ACC112 (cell line): ENCODE measurements at regions not wholly inside any gene's neighbourhood (a gene's known extent, or its start where the extent isn't known, plus 50 kb on each side); places are given as distances from the start of the nearest gene placed in this dataset.

Source experiments
- H2AFZ ChIP-seq: fragments of 200-600 bp; sonication (generic); one replicate; pipeline ENCODE4 v1.6.0; 2017; ENCODE audit warnings: antibody characterized with exemption, low read length; ENCODE audit not compliant: unreplicated experiment
- H3K27ac ChIP-seq: fragments of 200-600 bp; sonication (generic); 2 replicates; pipeline ENCODE4 v1.5.1; 2014; ENCODE audit warnings: low read depth, mild to moderate bottlenecking, antibody characterized with exemption, low read length, moderate library complexity
- H3K27me3 ChIP-seq: fragments of 200-600 bp; sonication (generic); 2 replicates; pipeline ENCODE4 v1.6.1; 2014; ENCODE audit warnings: mild to moderate bottlenecking, antibody characterized with exemption, low read length, moderate library complexity, mixed read lengths; ENCODE audit not compliant: insufficient read depth
- H3K36me3 ChIP-seq: fragments of 200-600 bp; sonication (generic); 2 replicates; pipeline ENCODE4 v1.6.1; 2016; ENCODE audit warnings: mild to moderate bottlenecking, antibody characterized with exemption, low read length, moderate library complexity, mixed read lengths; ENCODE audit not compliant: insufficient read depth
- H3K4me1 ChIP-seq: fragments of 200-600 bp; sonication (generic); one replicate; pipeline ENCODE4 v1.6.1; 2016; ENCODE audit warnings: low read length, mixed read lengths; ENCODE audit not compliant: insufficient read depth, unreplicated experiment, control insufficient read depth
- H3K4me3 ChIP-seq: fragments of 200-600 bp; sonication (generic); 2 replicates; pipeline ENCODE4 v1.5.1; 2014; ENCODE audit warnings: mild to moderate bottlenecking, low read depth, low read length
- H3K79me2 ChIP-seq: fragments of 200-600 bp; sonication (generic); one replicate; pipeline ENCODE4 v1.6.0; 2016; ENCODE audit warnings: low read length; ENCODE audit not compliant: control insufficient read depth, unreplicated experiment, insufficient read depth

DNA sequence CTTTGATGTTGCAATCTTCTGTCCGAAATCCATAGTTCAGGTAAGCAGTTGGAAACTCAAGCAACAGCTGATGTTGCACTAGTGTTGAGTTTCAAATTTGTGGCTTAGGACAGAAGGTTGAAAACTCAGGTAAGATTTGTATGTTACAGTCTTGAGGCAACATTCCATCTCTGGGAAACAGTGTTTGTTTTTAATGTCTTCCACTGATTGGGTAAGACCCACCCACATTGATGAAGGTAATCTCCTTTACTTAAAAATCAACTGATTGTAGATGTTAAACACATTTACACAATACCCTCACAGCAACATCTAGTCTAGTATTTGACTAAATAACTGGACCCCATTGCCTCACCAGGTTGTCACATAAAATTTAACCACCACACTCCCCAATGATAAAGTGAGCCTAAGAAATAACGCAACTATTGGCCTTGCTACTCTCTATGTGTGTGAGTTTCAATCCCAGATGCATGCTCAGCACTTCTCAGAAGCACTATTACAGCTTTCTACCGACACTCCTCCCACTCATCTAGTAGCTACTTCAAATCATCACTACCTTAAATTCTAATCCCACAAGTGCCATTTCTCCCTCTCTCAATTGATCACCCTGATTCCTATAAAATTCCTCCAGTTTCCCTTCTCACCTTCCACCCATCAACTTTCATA is 164.0 kb downstream of the MBD2 start:
- Histone ChIP-seq H3K4me3 (no peak overlapping the region), H3K27ac (no peak overlapping the region), H3K36me3 (no peaks in the 10 kb centered on the region), H3K4me1 (no peaks in the 10 kb centered on the region), H3K27me3 (peaks cover 8% of the 10 kb centered on the region; the same call in 1 of the 2 replicates), H2AFZ (no peak overlapping the region), H3K79me2 (no peaks in the 10 kb centered on the region)

DNA sequence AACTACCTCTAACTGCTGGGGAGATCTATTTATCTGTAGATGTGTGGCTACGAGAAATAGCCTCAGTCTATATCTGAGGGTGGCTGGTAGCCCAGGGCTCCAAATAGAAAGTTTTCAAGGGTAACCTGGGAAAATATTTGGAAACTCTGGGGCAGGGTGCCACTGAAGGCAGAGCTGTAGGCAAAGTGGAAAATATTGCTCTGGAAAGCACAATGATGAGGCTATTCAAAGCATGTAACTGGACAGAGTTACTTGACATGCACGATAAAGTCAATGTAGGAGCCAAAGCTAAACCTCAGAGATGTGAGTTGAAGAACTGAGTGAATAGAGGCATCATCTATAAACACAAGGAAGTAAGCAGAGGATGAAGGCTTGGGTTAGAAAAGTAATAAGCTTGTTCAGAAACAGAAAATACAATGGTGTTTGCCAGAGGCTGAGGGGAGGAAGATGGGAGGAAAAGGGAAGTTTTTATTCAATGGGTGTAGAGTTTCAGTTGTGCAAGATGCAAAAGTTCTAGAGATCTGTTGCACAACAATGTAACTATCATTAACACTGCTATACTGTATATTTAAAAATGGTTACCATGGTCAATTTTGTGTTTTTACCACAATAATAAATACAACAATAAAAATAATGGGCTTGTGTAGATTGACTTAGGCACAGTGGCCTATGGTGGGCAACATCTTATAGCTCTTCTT is 171.6 kb downstream of the MBD2 start:
- no peak overlapping the region for H3K27ac ChIP-seq
- H3K4me1 ChIP-seq = no peaks in the 10 kb centered on the region
- H3K4me3 ChIP-seq = no peak overlapping the region
- H3K79me2 ChIP-seq = no peaks in the 10 kb centered on the region
- H3K36me3 ChIP-seq = no peaks in the 10 kb centered on the region
- H3K27me3 ChIP-seq = peaks cover 4% of the 10 kb centered on the region; the same call in 1 of the 2 replicates
- no peak overlapping the region for H2AFZ ChIP-seq

- Histone ChIP-seq H2AFZ (no peak overlapping the region), H3K36me3 (no peaks in the 10 kb centered on the region), H3K4me1 (no peaks in the 10 kb centered on the region), H3K27ac (no peak overlapping the region), H3K27me3 (peaks cover 2% of the 10 kb centered on the region; the same call in 1 of the 2 replicates), H3K79me2 (no peaks in the 10 kb centered on the region), H3K4me3 (no peak overlapping the region)
These were observed 172.2 kb downstream of the MBD2 start for GRCh38 chr18:54052259-54052658.

DNA sequence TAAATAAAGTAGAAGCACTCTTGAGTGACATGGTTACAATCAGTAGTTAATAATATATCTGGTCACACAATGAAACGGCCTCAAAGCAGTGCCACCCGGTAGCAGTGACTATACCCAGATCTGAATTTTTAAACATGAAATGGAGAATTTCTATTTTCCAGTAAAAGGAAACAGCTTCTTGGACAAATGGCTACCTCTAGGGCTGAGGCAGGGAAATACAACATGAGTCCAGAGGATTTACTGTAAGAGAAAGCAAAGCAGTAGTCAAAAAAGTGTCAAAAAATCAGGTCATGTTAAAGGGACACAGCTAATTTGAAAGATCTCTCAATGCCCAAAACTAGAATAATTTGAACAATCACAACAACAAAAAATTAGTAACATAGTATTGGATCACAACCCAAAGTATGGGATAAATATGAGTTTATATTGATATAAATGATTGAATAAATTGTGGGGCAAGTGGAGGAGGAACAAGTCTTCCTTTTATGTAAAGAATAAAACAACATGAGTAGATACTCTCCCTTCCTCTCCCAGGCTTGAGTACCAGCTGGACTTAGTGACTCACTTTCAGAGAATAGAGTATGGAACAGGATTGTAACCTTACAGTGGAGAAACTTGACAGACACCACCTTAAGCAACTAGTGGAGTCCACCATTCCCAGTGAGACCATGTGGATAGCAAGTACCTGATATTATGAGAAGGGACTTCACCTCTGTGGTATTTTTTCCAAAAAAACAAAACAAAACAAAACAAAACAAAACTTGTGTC is 180.8 kb downstream of the MBD2 start:
- Histone ChIP-seq H3K4me3 (no peak overlapping the region), H2AFZ (no peak overlapping the region), H3K79me2 (no peaks in the 10 kb centered on the region), H3K4me1 (no peaks in the 10 kb centered on the region), H3K27me3 (no peaks in the 10 kb centered on the region), H3K27ac (no peak overlapping the region), H3K36me3 (no peaks in the 10 kb centered on the region)

GRCh38 chr18:54035927-54036326 is 188.5 kb downstream of the MBD2 start:
- no peak overlapping the region for H3K4me3 ChIP-seq
- H3K27ac ChIP-seq = no peak overlapping the region
- H3K27me3 ChIP-seq = no peaks in the 10 kb centered on the region
- H3K36me3 ChIP-seq = no peaks in the 10 kb centered on the region
- H2AFZ ChIP-seq = no peak overlapping the region
- H3K79me2 ChIP-seq = no peaks in the 10 kb centered on the region
- H3K4me1 ChIP-seq = no peaks in the 10 kb centered on the region

GRCh38 chr18:54033052-54033451 is 191.4 kb downstream of the MBD2 start:
- H3K4me1 ChIP-seq = no peaks in the 10 kb centered on the region
- H2AFZ ChIP-seq = no peak overlapping the region
- no peak overlapping the region for H3K27ac ChIP-seq
- H3K27me3 ChIP-seq = no peaks in the 10 kb centered on the region
- H3K4me3 ChIP-seq = no peak overlapping the region
- H3K79me2 ChIP-seq = no peaks in the 10 kb centered on the region
- no peaks in the 10 kb centered on the region for H3K36me3 ChIP-seq

DNA sequence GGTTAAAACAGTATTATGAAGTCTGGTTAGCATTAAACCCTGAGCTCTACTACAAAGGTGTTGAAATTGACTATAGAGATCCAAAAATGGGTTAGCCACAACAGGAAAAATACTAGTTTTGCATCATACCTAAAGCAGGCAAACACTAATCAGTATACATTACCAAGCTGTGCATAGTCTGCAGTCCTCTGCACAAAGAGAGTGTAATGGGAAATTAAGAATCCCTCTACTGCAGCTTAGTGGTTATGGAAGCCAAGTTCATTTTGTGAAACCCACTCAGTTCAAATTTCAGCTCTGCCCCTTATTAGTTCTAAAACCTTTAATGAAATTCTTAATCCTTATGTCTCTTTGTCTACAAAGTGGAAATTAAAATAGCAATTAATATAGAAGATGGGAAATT is 192.1 kb downstream of the MBD2 start:
- Histone ChIP-seq H2AFZ (no peak overlapping the region), H3K36me3 (no peaks in the 10 kb centered on the region), H3K79me2 (no peaks in the 10 kb centered on the region), H3K27ac (no peak overlapping the region), H3K4me1 (no peaks in the 10 kb centered on the region), H3K4me3 (no peak overlapping the region), H3K27me3 (no peaks in the 10 kb centered on the region)

- H3K27ac ChIP-seq = no peak overlapping the region
- H3K4me3 ChIP-seq = no peak overlapping the region
- H2AFZ ChIP-seq = no peak overlapping the region
- no peaks in the 10 kb centered on the region for H3K4me1 ChIP-seq
- no peaks in the 10 kb centered on the region for H3K27me3 ChIP-seq
- H3K79me2 ChIP-seq = no peaks in the 10 kb centered on the region
- H3K36me3 ChIP-seq = no peaks in the 10 kb centered on the region
These were observed 193.2 kb downstream of the MBD2 start for GRCh38 chr18:54031243-54031642.

- H3K27me3 ChIP-seq = no peaks in the 10 kb centered on the region
- no peak overlapping the region for H2AFZ ChIP-seq
- H3K79me2 ChIP-seq = no peaks in the 10 kb centered on the region
- H3K4me1 ChIP-seq = no peaks in the 10 kb centered on the region
- H3K4me3 ChIP-seq = no peak overlapping the region
- H3K27ac ChIP-seq = no peak overlapping the region
- no peaks in the 10 kb centered on the region for H3K36me3 ChIP-seq
These were observed 194.0 kb downstream of the MBD2 start for GRCh38 chr18:54030434-54030833.

GRCh38 chr18:54023471-54023870 is 201.0 kb downstream of the MBD2 start:
- Histone ChIP-seq H3K27ac (peak overlapping the region; percentile 66), H3K27me3 (no peaks in the 10 kb centered on the region), H3K4me3 (peak overlapping the region; percentile 37; the same call in 1 of the 2 replicates), H2AFZ (peak overlapping the region; percentile 87), H3K4me1 (peaks cover 26% of the 10 kb centered on the region), H3K79me2 (no peaks in the 10 kb centered on the region), H3K36me3 (no peaks in the 10 kb centered on the region)
